WERI-Rb-1 (cell line): ENCODE measurements at regions not wholly inside any gene's neighbourhood (a gene's known extent, or its start where the extent isn't known, plus 50 kb on each side); places are given as distances from the start of the nearest gene placed in this dataset.
"Not testable (repeated sequence)": the region's sequence is repeated elsewhere in the genome, so short reads cannot be mapped to it uniquely, and the experiment has no call there.

Experiments used
- DNase-seq: peaks from one replicate; pipeline ENCODE4 v3.0.0-alpha.2; 2020
- H3K27ac ChIP-seq: fragments of 250-450 bp; sonication (Bioruptor Pico); 2 replicates; pipeline ENCODE4 v1.5.1; 2020; ENCODE audit warnings: mild to moderate bottlenecking, moderate library complexity
- H3K27me3 ChIP-seq: fragments of 250-450 bp; sonication (Bioruptor Pico); 2 replicates; pipeline ENCODE4 v1.5.1; 2021; ENCODE audit warnings: mild to moderate bottlenecking, low read depth, moderate library complexity; ENCODE audit not compliant: insufficient read depth, severe bottlenecking
- H3K36me3 ChIP-seq: fragments of 250-450 bp; sonication (Bioruptor Pico); 2 replicates; pipeline ENCODE4 v1.5.1; 2020; ENCODE audit warnings: mild to moderate bottlenecking, moderate library complexity
- H3K4me3 ChIP-seq: 2 replicates; pipeline ENCODE4 v1.5.1; 2011; ENCODE audit warnings: low read depth, mild to moderate bottlenecking, control low read depth, low read length
- H3K9me3 ChIP-seq: fragments of 250-450 bp; sonication (Bioruptor Pico); 2 replicates; pipeline ENCODE4 v1.5.1; 2021; ENCODE audit warnings: mild to moderate bottlenecking, moderate library complexity; ENCODE audit not compliant: severe bottlenecking
- TF ChIP-seq, protein P1 (sequence below): IDR thresholded peaks from 2 replicates; pipeline ENCODE4 v1.5.1; 2011; ENCODE audit warnings: low read depth, mild to moderate bottlenecking, control low read depth, inconsistent platforms, low read length

DNA sequence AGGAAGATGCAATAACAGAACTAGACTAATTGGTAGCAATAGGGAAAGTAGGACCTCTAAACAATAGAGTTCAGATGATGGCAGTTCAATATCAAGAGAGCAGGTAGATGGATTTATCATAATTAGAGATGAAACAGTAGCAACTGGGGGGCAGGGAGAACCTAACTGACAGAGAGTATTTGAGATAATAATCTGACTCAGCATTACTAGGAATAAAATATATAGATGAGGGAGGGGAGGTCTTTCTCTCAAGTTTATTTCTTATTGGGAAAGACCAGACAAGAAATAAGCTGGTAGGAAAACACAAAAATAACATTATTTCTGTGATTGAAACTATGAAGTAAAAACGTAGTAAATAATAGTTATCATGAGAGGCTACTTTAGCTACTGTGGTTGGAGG is 1656.7 kb upstream of the B3GALT2 start:
- Histone ChIP-seq H3K27ac (no peak overlapping the region), H3K27me3 (no peaks in the 10 kb centered on the region), H3K36me3 (no peaks in the 10 kb centered on the region), H3K4me3 (no peak overlapping the region), H3K9me3 (no peaks in the 10 kb centered on the region)
- no peak for DNase-seq
- TF ChIP-seq, protein P1, sequence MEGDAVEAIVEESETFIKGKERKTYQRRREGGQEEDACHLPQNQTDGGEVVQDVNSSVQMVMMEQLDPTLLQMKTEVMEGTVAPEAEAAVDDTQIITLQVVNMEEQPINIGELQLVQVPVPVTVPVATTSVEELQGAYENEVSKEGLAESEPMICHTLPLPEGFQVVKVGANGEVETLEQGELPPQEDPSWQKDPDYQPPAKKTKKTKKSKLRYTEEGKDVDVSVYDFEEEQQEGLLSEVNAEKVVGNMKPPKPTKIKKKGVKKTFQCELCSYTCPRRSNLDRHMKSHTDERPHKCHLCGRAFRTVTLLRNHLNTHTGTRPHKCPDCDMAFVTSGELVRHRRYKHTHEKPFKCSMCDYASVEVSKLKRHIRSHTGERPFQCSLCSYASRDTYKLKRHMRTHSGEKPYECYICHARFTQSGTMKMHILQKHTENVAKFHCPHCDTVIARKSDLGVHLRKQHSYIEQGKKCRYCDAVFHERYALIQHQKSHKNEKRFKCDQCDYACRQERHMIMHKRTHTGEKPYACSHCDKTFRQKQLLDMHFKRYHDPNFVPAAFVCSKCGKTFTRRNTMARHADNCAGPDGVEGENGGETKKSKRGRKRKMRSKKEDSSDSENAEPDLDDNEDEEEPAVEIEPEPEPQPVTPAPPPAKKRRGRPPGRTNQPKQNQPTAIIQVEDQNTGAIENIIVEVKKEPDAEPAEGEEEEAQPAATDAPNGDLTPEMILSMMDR, result no peak

DNA sequence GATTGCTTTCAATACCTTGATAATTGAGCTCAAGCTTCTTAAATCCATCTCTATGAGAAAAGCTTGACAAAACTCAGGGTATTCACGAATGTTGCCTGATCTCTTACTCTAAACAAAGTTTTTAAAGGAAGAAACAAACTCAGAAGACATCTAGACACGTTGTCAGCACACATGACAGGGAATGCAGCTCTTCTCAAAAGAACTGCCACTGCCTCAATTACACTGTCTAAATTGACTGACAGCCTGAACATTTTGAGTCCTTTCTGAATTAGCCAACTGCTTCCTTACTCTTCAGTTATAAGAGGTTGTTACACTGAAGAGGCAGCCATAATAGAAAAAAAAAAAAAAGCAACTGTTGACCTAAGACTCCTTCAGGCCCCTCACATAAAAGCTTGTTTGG is 1646.7 kb upstream of the B3GALT2 start:
- no peak overlapping the region for H3K4me3 ChIP-seq
- no peaks in the 10 kb centered on the region for H3K9me3 ChIP-seq
- TF ChIP-seq, protein P1, result no peak
- no peak for DNase-seq
- H3K27me3 ChIP-seq, result no peaks in the 10 kb centered on the region
- H3K27ac ChIP-seq, result no peak overlapping the region
- H3K36me3 ChIP-seq, result no peaks in the 10 kb centered on the region

DNA sequence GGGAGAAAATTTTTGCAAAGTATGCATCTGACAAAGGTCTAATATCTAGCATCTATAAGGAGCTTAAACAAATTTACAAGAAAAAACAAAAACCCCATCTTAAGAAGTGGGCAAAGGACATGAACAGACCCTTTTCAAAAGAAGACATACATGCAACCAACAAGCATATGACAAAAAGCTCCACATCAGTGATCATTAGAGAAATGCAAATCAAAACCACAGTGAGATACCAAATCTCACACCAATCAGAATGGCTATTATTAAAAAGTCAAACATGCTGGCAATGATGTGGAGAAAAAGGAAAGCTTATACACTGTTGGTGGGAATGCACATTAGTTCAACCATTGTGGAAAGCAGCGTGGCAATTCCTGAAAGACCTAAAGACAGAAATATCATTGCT is 1645.2 kb upstream of the B3GALT2 start:
- not testable (repeated sequence) for H3K27me3 ChIP-seq, H3K9me3 ChIP-seq, DNase-seq, H3K36me3 ChIP-seq, H3K4me3 ChIP-seq, H3K27ac ChIP-seq

DNA sequence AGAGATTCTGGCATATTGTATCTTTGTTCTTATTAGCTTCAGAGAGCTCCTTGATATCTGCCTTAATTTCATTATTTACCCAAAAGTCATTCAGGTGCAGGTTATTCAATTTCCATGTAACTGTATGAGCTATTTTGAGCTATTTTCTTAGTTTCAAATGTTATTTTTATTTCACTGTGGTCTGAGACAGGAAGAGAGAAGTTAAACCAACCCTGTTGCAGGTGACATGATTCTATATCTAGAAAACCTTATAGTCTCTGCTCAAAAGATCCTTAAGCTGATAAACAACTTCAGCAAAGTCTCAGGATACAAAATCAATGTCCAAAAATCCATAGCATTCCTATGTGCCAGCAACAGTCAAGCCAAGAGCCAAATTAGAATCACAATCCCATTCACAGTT is 1644.0 kb upstream of the B3GALT2 start:
- no peak overlapping the region for H3K27ac ChIP-seq

DNA sequence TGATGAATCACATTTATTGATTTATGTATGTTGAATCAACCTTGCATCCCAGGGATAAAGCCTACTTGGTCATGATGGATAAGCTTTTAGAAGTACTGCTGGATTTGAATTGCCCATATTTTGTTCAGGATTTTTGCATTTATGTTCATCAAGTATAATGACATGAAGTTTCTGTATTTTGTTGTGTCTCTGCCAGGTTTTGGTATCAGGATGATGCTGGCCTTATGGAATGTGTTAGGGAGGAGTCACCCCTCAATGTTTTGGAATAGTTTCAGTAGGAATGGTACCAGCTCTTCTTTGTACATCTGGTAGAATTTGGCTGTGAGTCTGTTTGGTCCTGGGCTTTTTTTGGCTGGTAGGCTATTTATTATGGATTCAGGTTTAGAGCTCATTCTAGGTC is 1643.1 kb upstream of the B3GALT2 start:
- DNase-seq, result no peak
- H3K4me3 ChIP-seq, result no peak overlapping the region
- TF ChIP-seq, protein P1, result no peak
- H3K27me3 ChIP-seq, result no peaks in the 10 kb centered on the region
- no peaks in the 10 kb centered on the region for H3K36me3 ChIP-seq
- H3K9me3 ChIP-seq, result no peaks in the 10 kb centered on the region
- H3K27ac ChIP-seq, result no peak overlapping the region

More for the DNA sequence above, 1644.0 kb upstream of the B3GALT2 start:
- DNase-seq, result no peak
- no peaks in the 10 kb centered on the region for H3K9me3 ChIP-seq
- H3K4me3 ChIP-seq, result no peak overlapping the region
- TF ChIP-seq, protein P1, result no peak
- no peaks in the 10 kb centered on the region for H3K36me3 ChIP-seq
- H3K27me3 ChIP-seq, result no peaks in the 10 kb centered on the region

DNA sequence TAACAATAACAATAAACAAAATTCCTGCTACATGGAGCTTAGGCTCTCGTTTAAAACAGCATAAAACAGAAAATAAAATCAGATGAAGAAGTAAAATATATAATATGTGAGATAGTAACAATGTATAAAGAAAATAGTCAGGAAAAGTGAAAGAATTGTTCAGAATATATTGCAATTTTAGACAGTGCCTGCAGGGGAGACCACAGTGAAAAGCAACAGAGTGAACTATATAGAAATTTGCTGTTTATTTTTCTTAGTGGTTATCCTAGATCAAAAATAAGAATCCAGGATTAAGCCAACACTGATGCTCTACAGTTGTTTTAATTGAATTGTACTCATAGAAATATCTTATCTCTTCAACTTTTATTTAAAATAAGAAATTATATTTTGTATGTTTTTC is 1639.0 kb upstream of the B3GALT2 start:
- TF ChIP-seq, protein P1, result no peak
- no peak overlapping the region for H3K27ac ChIP-seq
- H3K9me3 ChIP-seq, result no peaks in the 10 kb centered on the region
- H3K4me3 ChIP-seq, result no peak overlapping the region
- H3K27me3 ChIP-seq, result no peaks in the 10 kb centered on the region
- DNase-seq, result no peak
- H3K36me3 ChIP-seq, result no peaks in the 10 kb centered on the region
